HG02973 (cell line): ENCODE measurements at regions not wholly inside any gene's neighbourhood (a gene's known extent, or its start where the extent isn't known, plus 50 kb on each side); places are given as distances from the start of the nearest gene placed in this dataset.
"Not testable (repeated sequence)": the region's sequence is repeated elsewhere in the genome, so short reads cannot be mapped to it uniquely, and the experiment has no call there.

Experiments
- ATAC-seq: cut with Tn5 transposase; IDR thresholded peaks from one replicate; pipeline ENCODE4 v1.9.1; 2021; ENCODE audit warnings: moderate library complexity; ENCODE audit not compliant: unreplicated experiment

- no peak for ATAC-seq
Measured at GRCh38 chr1:224061436-224061835, 52.5 kb upstream of the FBXO28 start.

- ATAC-seq: no peak
Measured at GRCh38 chr1:224059897-224060427, 53.9 kb upstream of the FBXO28 start.

GRCh38 chr1:224058303-224058702, 55.6 kb upstream of the FBXO28 start:
- no peak for ATAC-seq

- ATAC-seq: no peak
Measured at GRCh38 chr1:224057461-224058199, 56.3 kb upstream of the FBXO28 start.

- ATAC-seq: no peak
Measured at GRCh38 chr1:224054611-224055010, 59.3 kb upstream of the FBXO28 start.

GRCh38 chr1:224054012-224054411, 59.9 kb upstream of the FBXO28 start:
- ATAC-seq: no peak

- no peak for ATAC-seq
Measured at GRCh38 chr1:224053456-224053855, 60.5 kb upstream of the FBXO28 start.

GRCh38 chr1:224052772-224053171, 61.1 kb upstream of the FBXO28 start:
- no peak for ATAC-seq

- ATAC-seq: not testable (repeated sequence)
Measured at GRCh38 chr1:224051782-224052181, 62.1 kb upstream of the FBXO28 start.

- ATAC-seq: no peak
Measured at GRCh38 chr1:224051086-224051406, 62.9 kb upstream of the FBXO28 start.

GRCh38 chr1:224047538-224047937, 66.4 kb upstream of the FBXO28 start:
- no peak for ATAC-seq

GRCh38 chr1:224045556-224045955, 68.4 kb upstream of the FBXO28 start:
- ATAC-seq: no peak

GRCh38 chr1:224044420-224044819, 69.5 kb upstream of the FBXO28 start:
- ATAC-seq: no peak

- ATAC-seq: no peak
Measured at GRCh38 chr1:224042557-224043118, 71.3 kb upstream of the FBXO28 start.

GRCh38 chr1:224041032-224041431, 72.9 kb upstream of the FBXO28 start:
- no peak for ATAC-seq

GRCh38 chr1:224040423-224040822, 73.5 kb upstream of the FBXO28 start:
- ATAC-seq: not testable (repeated sequence)

- ATAC-seq: not testable (repeated sequence)
Measured at GRCh38 chr1:224040006-224040405, 73.9 kb upstream of the FBXO28 start.

- ATAC-seq: not testable (repeated sequence)
Measured at GRCh38 chr1:224038832-224039231, 75.1 kb upstream of the FBXO28 start.

- not testable (repeated sequence) for ATAC-seq
Measured at GRCh38 chr1:224037362-224037761, 76.5 kb upstream of the FBXO28 start.

- not testable (repeated sequence) for ATAC-seq
Measured at GRCh38 chr1:224032608-224033276, 81.2 kb upstream of the FBXO28 start.

GRCh38 chr1:224031986-224032385, 81.9 kb upstream of the FBXO28 start:
- not testable (repeated sequence) for ATAC-seq

GRCh38 chr1:224030257-224030656, 83.7 kb upstream of the FBXO28 start:
- not testable (repeated sequence) for ATAC-seq
